ENCODE measurements at regions not wholly inside any gene's neighbourhood (a gene's known extent, or its start where the extent isn't known, plus 50 kb on each side); places are given as distances from the start of the nearest gene placed in this dataset.
"Not testable (repeated sequence)": the region's sequence is repeated elsewhere in the genome, so short reads cannot be mapped to it uniquely, and the experiment has no call there.

- H3K27ac ChIP-seq (ENCODE audit: low read depth, low read length, poor library complexity, severe bottlenecking); H3K4me1 ChIP-seq (ENCODE audit: insufficient read depth, low read length, poor library complexity, severe bottlenecking); DNase-seq (ENCODE audit: low spot score); CTCF ChIA-PET (ENCODE audit: unreplicated experiment); POLR2A ChIA-PET; H4K20me1 ChIP-seq (ENCODE audit: insufficient read depth, low read length); H3K9me3 ChIP-seq (ENCODE audit: low read length); H3K4me2 ChIP-seq (ENCODE audit: low read length); intact Hi-C loops (cut with micrococcal nuclease; ENCODE audit: unreplicated experiment); BruUV-seq (replicated peaks); H3K36me3 ChIP-seq (ENCODE audit: insufficient read depth, low read length); H2AFZ ChIP-seq (ENCODE audit: low read length); H3K79me2 ChIP-seq (ENCODE audit: insufficient read depth, low read depth, low read length); H3K9me2 ChIP-seq (ENCODE audit: insufficient read depth, low read length); H3K4me3 ChIP-seq (ENCODE audit: low read depth, low read length, poor library complexity, severe bottlenecking): not testable (repeated sequence)
These were observed 95.7 kb downstream of the POTEC start for GRCh38 chr18:14447715-14448114.

GRCh38 chr18:14435460-14435859 lies 107.9 kb downstream of the POTEC start:
- H3K36me3 ChIP-seq (ENCODE audit: insufficient read depth, low read length); H3K27ac ChIP-seq (ENCODE audit: low read depth, low read length, poor library complexity, severe bottlenecking); H4K20me1 ChIP-seq (ENCODE audit: insufficient read depth, low read length); POLR2A ChIA-PET; H3K9me2 ChIP-seq (ENCODE audit: insufficient read depth, low read length); H3K4me3 ChIP-seq (ENCODE audit: low read depth, low read length, poor library complexity, severe bottlenecking); H3K4me2 ChIP-seq (ENCODE audit: low read length); DNase-seq (ENCODE audit: low spot score); H2AFZ ChIP-seq (ENCODE audit: low read length); BruUV-seq (replicated peaks); H3K4me1 ChIP-seq (ENCODE audit: insufficient read depth, low read length, poor library complexity, severe bottlenecking); CTCF ChIA-PET (ENCODE audit: unreplicated experiment); H3K79me2 ChIP-seq (ENCODE audit: insufficient read depth, low read depth, low read length); intact Hi-C loops (cut with micrococcal nuclease; ENCODE audit: unreplicated experiment); H3K9me3 ChIP-seq (ENCODE audit: low read length): not testable (repeated sequence)

GRCh38 chr18:14432371-14432770 lies 111.0 kb downstream of the POTEC start:
- H3K4me3 ChIP-seq (ENCODE audit: low read depth, low read length, poor library complexity, severe bottlenecking); H3K27ac ChIP-seq (ENCODE audit: low read depth, low read length, poor library complexity, severe bottlenecking); H3K4me2 ChIP-seq (ENCODE audit: low read length); H2AFZ ChIP-seq (ENCODE audit: low read length); intact Hi-C loops (cut with micrococcal nuclease; ENCODE audit: unreplicated experiment); H3K9me3 ChIP-seq (ENCODE audit: low read length); H3K36me3 ChIP-seq (ENCODE audit: insufficient read depth, low read length); H3K4me1 ChIP-seq (ENCODE audit: insufficient read depth, low read length, poor library complexity, severe bottlenecking); H3K79me2 ChIP-seq (ENCODE audit: insufficient read depth, low read depth, low read length); BruUV-seq (replicated peaks); H3K9me2 ChIP-seq (ENCODE audit: insufficient read depth, low read length); DNase-seq (ENCODE audit: low spot score); H4K20me1 ChIP-seq (ENCODE audit: insufficient read depth, low read length); POLR2A ChIA-PET; CTCF ChIA-PET (ENCODE audit: unreplicated experiment): not testable (repeated sequence)

GRCh38 chr18:14431031-14431521 lies 112.3 kb downstream of the POTEC start:
- H3K27ac ChIP-seq (ENCODE audit: low read depth, low read length, poor library complexity, severe bottlenecking); H3K9me3 ChIP-seq (ENCODE audit: low read length); CTCF ChIA-PET (ENCODE audit: unreplicated experiment); H3K9me2 ChIP-seq (ENCODE audit: insufficient read depth, low read length); DNase-seq (ENCODE audit: low spot score); BruUV-seq (replicated peaks); H2AFZ ChIP-seq (ENCODE audit: low read length); H3K4me1 ChIP-seq (ENCODE audit: insufficient read depth, low read length, poor library complexity, severe bottlenecking); H3K79me2 ChIP-seq (ENCODE audit: insufficient read depth, low read depth, low read length); POLR2A ChIA-PET; H4K20me1 ChIP-seq (ENCODE audit: insufficient read depth, low read length); H3K4me3 ChIP-seq (ENCODE audit: low read depth, low read length, poor library complexity, severe bottlenecking); H3K36me3 ChIP-seq (ENCODE audit: insufficient read depth, low read length); intact Hi-C loops (cut with micrococcal nuclease; ENCODE audit: unreplicated experiment); H3K4me2 ChIP-seq (ENCODE audit: low read length): not testable (repeated sequence)

DNA sequence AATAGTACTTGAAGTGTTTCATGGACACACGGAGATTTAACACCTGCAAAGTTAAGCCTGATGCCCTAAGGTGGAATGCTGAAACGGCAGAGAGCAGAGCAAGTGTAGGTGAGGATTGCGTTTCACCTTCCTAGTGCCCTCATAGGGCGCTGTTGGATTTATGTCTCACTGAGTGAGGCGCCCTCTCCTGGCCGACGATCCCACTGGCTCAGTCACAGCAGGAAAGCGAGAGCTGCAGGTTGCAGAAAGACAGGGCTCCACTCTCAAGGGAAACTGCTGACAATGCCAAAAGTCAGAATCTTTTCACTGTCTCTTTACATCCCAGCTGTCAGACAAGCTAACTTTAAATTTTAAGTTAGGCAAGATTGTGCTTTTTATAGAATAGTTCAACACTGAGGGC lies 127.6 kb downstream of the POTEC start:
- POLR2A ChIA-PET; H4K20me1 ChIP-seq (ENCODE audit: insufficient read depth, low read length); H3K79me2 ChIP-seq (ENCODE audit: insufficient read depth, low read depth, low read length); intact Hi-C loops (cut with micrococcal nuclease; ENCODE audit: unreplicated experiment); H3K4me1 ChIP-seq (ENCODE audit: insufficient read depth, low read length, poor library complexity, severe bottlenecking); CTCF ChIA-PET (ENCODE audit: unreplicated experiment); H3K27ac ChIP-seq (ENCODE audit: low read depth, low read length, poor library complexity, severe bottlenecking); H3K36me3 ChIP-seq (ENCODE audit: insufficient read depth, low read length); H3K9me3 ChIP-seq (ENCODE audit: low read length); H3K4me2 ChIP-seq (ENCODE audit: low read length); H3K4me3 ChIP-seq (ENCODE audit: low read depth, low read length, poor library complexity, severe bottlenecking); BruUV-seq (replicated peaks); H3K9me2 ChIP-seq (ENCODE audit: insufficient read depth, low read length): not testable (repeated sequence)
- peak; percentile 71 for TF ChIP-seq CTCF (conservative IDR thresholded peaks at IDR 0.05; ENCODE audit: low read length)
- peak; percentile 38 for DNase-seq (ENCODE audit: low spot score)
- peak overlapping the region; percentile 46; the same call in 1 of the 2 replicates for H2AFZ ChIP-seq (ENCODE audit: low read length)

DNA sequence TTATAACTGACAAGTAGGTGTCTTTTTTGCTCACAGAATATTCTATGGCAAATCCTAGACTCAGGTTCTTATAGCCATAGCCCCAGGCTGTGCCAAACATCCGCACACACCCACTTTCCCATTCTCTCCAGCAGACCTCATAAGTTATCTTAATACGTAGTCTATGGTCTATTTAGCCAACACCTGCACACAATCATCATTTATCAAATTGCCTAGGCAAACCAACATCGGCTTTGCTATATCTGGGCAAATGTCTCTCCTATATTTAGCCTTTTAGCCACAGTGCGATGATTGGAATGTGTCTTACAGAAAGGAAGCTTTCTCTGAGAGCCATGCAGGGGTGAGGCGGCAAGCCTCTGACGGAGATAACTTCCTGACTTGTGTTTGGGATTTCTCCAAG lies 128.0 kb downstream of the POTEC start:
- intact Hi-C loops (cut with micrococcal nuclease; ENCODE audit: unreplicated experiment); H3K9me2 ChIP-seq (ENCODE audit: insufficient read depth, low read length); H3K79me2 ChIP-seq (ENCODE audit: insufficient read depth, low read depth, low read length); H3K4me3 ChIP-seq (ENCODE audit: low read depth, low read length, poor library complexity, severe bottlenecking); POLR2A ChIA-PET; H4K20me1 ChIP-seq (ENCODE audit: insufficient read depth, low read length); H3K4me1 ChIP-seq (ENCODE audit: insufficient read depth, low read length, poor library complexity, severe bottlenecking); DNase-seq (ENCODE audit: low spot score); H3K4me2 ChIP-seq (ENCODE audit: low read length); H3K36me3 ChIP-seq (ENCODE audit: insufficient read depth, low read length); H3K9me3 ChIP-seq (ENCODE audit: low read length); BruUV-seq (replicated peaks); H3K27ac ChIP-seq (ENCODE audit: low read depth, low read length, poor library complexity, severe bottlenecking); CTCF ChIA-PET (ENCODE audit: unreplicated experiment): not testable (repeated sequence)
- H2AFZ ChIP-seq (ENCODE audit: low read length): peak overlapping the region; percentile 46; the same call in 1 of the 2 replicates
